SKM-1 (cell line): ENCODE measurements at regions not wholly inside any gene's neighbourhood (a gene's known extent, or its start where the extent isn't known, plus 50 kb on each side); places are given as distances from the start of the nearest gene placed in this dataset.
"Not testable (repeated sequence)": the region's sequence is repeated elsewhere in the genome, so short reads cannot be mapped to it uniquely, and the experiment has no call there.

Source experiments
- DNase-seq: peaks from one replicate; lab custom pipeline; 2025; ENCODE audit not compliant: unreplicated experiment; lab: John Stamatoyannopoulos, UW

- no peak for DNase-seq
These were observed 233.4 kb upstream of the LRTM1 start for GRCh38 chr3:55161231-55161630.

- DNase-seq, result no peak
These were observed 232.6 kb upstream of the LRTM1 start for GRCh38 chr3:55160241-55160983.

- DNase-seq, result no peak
These were observed 231.9 kb upstream of the LRTM1 start for GRCh38 chr3:55159711-55160110.

GRCh38 chr3:55159016-55159415 is 231.2 kb upstream of the LRTM1 start:
- DNase-seq, result no peak

- no peak for DNase-seq
These were observed 230.5 kb upstream of the LRTM1 start for GRCh38 chr3:55158345-55158744.

- DNase-seq, result no peak
These were observed 229.9 kb upstream of the LRTM1 start for GRCh38 chr3:55157731-55158130.

- DNase-seq, result no peak
These were observed 229.2 kb upstream of the LRTM1 start for GRCh38 chr3:55156851-55157650.

- DNase-seq, result no peak
These were observed 220.2 kb upstream of the LRTM1 start for GRCh38 chr3:55147856-55148720.

GRCh38 chr3:55147406-55147805 is 219.5 kb upstream of the LRTM1 start:
- DNase-seq, result no peak

- DNase-seq, result no peak
These were observed 218.4 kb upstream of the LRTM1 start for GRCh38 chr3:55146216-55146615.

GRCh38 chr3:55144015-55144673 is 216.3 kb upstream of the LRTM1 start:
- DNase-seq, result no peak

GRCh38 chr3:55143336-55143735 is 215.5 kb upstream of the LRTM1 start:
- DNase-seq, result no peak

GRCh38 chr3:55136291-55136690 is 208.4 kb upstream of the LRTM1 start:
- DNase-seq, result not testable (repeated sequence)

GRCh38 chr3:55128225-55128823 is 200.5 kb upstream of the LRTM1 start:
- DNase-seq, result no peak

- DNase-seq, result no peak
These were observed 199.7 kb upstream of the LRTM1 start for GRCh38 chr3:55127565-55127964.

- no peak for DNase-seq
These were observed 196.5 kb upstream of the LRTM1 start for GRCh38 chr3:55124371-55124770.
